ENCODE measurements at regions not wholly inside any gene's neighbourhood (a gene's known extent, or its start where the extent isn't known, plus 50 kb on each side); places are given as distances from the start of the nearest gene placed in this dataset.
"Not testable (repeated sequence)": the region's sequence is repeated elsewhere in the genome, so short reads cannot be mapped to it uniquely, and the experiment has no call there.

DNA sequence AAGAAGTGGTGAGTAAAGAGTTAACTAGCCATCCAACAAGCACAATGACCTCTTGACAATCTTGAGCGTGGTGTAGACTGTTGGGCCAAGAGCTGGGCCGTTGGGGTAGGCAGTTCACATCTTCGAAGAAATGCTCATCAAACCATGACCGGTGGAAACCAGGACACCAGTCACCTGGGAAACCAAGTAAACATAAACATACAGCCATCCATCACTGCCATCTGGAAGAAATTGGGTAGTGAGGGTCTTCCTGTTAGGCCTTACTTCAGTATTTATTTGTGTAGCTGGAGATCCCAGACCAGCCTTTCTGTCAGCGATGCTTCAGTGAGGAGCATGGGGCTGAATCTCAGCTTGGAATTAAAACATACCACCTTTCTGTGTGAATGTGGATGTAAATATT, 108.1 kb upstream of the HAO2 start:
- Mint-ChIP-seq H3K9me3 (ENCODE audit: low read depth, unreplicated experiment) (no peaks in the 10 kb centered on the region), H3K27me3 (ENCODE audit: unreplicated experiment) (no peaks in the 10 kb centered on the region), H3K4me1 (ENCODE audit: low read depth, unreplicated experiment) (no peaks in the 10 kb centered on the region), H3K4me3 (ENCODE audit: low read depth, unreplicated experiment) (no peak overlapping the region), H3K27ac (ENCODE audit: unreplicated experiment) (no peak overlapping the region), H3K36me3 (ENCODE audit: insufficient read depth, unreplicated experiment) (no peaks in the 10 kb centered on the region)
- no peak for DNase-seq
- intact Hi-C loops (cut with micrococcal nuclease; ENCODE audit: unreplicated experiment): no loop called here
- CTCF ChIA-PET: no interaction called here
- BruUV-seq (replicated peaks): no TSS peak
- TF ChIP-seq, protein P1, sequence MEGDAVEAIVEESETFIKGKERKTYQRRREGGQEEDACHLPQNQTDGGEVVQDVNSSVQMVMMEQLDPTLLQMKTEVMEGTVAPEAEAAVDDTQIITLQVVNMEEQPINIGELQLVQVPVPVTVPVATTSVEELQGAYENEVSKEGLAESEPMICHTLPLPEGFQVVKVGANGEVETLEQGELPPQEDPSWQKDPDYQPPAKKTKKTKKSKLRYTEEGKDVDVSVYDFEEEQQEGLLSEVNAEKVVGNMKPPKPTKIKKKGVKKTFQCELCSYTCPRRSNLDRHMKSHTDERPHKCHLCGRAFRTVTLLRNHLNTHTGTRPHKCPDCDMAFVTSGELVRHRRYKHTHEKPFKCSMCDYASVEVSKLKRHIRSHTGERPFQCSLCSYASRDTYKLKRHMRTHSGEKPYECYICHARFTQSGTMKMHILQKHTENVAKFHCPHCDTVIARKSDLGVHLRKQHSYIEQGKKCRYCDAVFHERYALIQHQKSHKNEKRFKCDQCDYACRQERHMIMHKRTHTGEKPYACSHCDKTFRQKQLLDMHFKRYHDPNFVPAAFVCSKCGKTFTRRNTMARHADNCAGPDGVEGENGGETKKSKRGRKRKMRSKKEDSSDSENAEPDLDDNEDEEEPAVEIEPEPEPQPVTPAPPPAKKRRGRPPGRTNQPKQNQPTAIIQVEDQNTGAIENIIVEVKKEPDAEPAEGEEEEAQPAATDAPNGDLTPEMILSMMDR (IDR thresholded peaks at IDR 0.05; ENCODE audit: unreplicated experiment): no peak

DNA sequence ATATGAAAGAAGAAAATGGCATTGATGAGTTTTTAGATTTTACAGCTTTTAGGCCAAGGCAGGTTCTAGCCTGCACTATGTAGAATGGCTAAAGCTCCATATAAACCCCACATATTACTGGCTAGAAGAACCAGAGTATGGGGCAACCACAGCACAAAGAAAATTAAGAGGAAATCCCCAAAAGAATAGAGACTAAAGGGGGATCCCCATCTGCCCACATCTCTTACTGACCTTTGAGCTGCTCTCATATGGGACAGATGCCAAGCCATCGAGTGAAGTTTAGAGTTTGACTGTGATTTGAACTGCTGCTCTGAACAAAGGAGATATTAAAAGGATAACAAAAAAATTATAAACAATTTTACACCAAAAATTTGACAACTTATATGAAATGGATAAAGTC, 102.2 kb upstream of the HAO2 start:
- Mint-ChIP-seq H3K36me3 (ENCODE audit: insufficient read depth, unreplicated experiment) (no peaks in the 10 kb centered on the region), H3K4me1 (ENCODE audit: low read depth, unreplicated experiment) (no peaks in the 10 kb centered on the region), H3K27ac (ENCODE audit: unreplicated experiment) (no peak overlapping the region), H3K9me3 (ENCODE audit: low read depth, unreplicated experiment) (no peaks in the 10 kb centered on the region), H3K4me3 (ENCODE audit: low read depth, unreplicated experiment) (no peak overlapping the region), H3K27me3 (ENCODE audit: unreplicated experiment) (no peaks in the 10 kb centered on the region)
- intact Hi-C loops (cut with micrococcal nuclease; ENCODE audit: unreplicated experiment): no loop called here
- DNase-seq: no peak
- CTCF ChIA-PET: interaction anchor here (1.1 kb wide), 1 partner anchor 9 kb away, joined by 3 read pairs; no protein-coding TSS in a partner anchor
- BruUV-seq (replicated peaks): no TSS peak
- TF ChIP-seq, protein P1 (IDR thresholded peaks at IDR 0.05; ENCODE audit: unreplicated experiment): no peak

DNA sequence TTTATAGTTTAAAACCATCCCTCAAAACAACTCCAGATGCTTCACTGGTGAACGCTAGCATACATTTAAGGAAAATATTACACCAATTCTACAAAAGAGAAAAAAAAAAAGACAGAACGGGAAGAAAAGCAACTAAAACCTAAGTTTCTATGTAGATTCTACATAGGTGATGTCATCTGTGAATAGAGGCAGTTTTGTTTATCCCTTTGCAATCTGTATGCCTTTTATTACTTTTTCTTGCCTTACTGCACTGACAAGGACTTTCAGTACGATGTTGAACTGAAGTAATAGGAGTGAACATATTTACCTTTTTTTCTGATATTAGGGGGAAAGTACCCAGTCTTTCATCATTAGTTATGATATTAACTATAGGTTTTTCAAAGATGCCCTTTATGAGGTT, 101.7 kb upstream of the HAO2 start:
- Mint-ChIP-seq H3K27ac (ENCODE audit: unreplicated experiment) (no peak overlapping the region), H3K36me3 (ENCODE audit: insufficient read depth, unreplicated experiment) (no peaks in the 10 kb centered on the region), H3K27me3 (ENCODE audit: unreplicated experiment) (no peaks in the 10 kb centered on the region), H3K9me3 (ENCODE audit: low read depth, unreplicated experiment) (no peaks in the 10 kb centered on the region), H3K4me1 (ENCODE audit: low read depth, unreplicated experiment) (no peaks in the 10 kb centered on the region), H3K4me3 (ENCODE audit: low read depth, unreplicated experiment) (no peak overlapping the region)
- no TSS peak for BruUV-seq (replicated peaks)
- TF ChIP-seq, protein P1 (IDR thresholded peaks at IDR 0.05; ENCODE audit: unreplicated experiment): no peak
- DNase-seq: no peak
- intact Hi-C loops (cut with micrococcal nuclease; ENCODE audit: unreplicated experiment): no loop called here
- CTCF ChIA-PET: interaction anchor here (1.1 kb wide), 1 partner anchor 8 kb away, joined by 3 read pairs; no protein-coding TSS in a partner anchor

DNA sequence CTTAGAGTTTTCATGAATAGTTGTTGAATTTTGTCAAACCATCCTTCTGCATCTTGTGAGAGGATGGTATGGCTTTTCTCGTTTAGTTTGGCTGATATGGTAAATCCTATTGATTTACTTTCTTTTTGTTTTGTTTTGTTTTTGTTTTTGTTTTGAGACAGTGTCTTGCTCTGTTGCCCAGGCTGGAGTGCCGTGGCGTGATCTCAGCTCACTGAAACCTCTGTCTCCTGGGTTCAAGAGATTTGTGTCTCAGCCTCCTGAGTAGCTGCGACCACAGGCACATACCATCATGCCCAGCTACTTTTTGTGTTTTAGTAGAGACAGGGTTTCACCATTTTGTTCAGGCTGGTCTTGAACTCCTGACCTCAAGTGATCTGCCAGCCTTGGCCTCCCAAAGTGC, 101.3 kb upstream of the HAO2 start:
- BruUV-seq (replicated peaks); intact Hi-C loops (cut with micrococcal nuclease; ENCODE audit: unreplicated experiment); CTCF ChIA-PET; H3K27me3 Mint-ChIP-seq (ENCODE audit: unreplicated experiment); H3K36me3 Mint-ChIP-seq (ENCODE audit: insufficient read depth, unreplicated experiment); H3K4me1 Mint-ChIP-seq (ENCODE audit: low read depth, unreplicated experiment); H3K9me3 Mint-ChIP-seq (ENCODE audit: low read depth, unreplicated experiment); DNase-seq; H3K27ac Mint-ChIP-seq (ENCODE audit: unreplicated experiment); H3K4me3 Mint-ChIP-seq (ENCODE audit: low read depth, unreplicated experiment): not testable (repeated sequence)

DNA sequence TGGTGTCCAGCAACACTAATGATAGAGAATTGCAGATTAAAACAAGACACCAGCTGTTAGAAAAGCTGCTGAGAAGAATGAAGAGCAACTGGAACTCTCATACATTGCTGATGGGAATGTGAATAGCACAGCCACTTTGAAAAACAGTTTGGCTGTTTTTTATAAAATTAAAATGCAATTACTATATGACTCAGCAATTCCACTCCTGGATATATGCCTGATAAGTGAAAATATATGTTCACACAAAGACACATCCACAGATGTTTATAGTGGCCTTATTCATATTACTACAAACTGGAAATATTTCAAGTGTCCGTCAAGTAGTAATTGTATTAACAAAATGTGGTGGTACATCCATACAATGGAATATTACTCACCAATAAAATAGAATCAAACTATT, 99.7 kb upstream of the HAO2 start:
- H3K9me3 Mint-ChIP-seq (ENCODE audit: low read depth, unreplicated experiment): no peaks in the 10 kb centered on the region
- CTCF ChIA-PET: no interaction called here
- intact Hi-C loops (cut with micrococcal nuclease; ENCODE audit: unreplicated experiment): no loop called here
- peaks cover 8% of the 10 kb centered on the region for H3K27me3 Mint-ChIP-seq (ENCODE audit: unreplicated experiment)
- no peak for DNase-seq
- TF ChIP-seq, protein P1 (IDR thresholded peaks at IDR 0.05; ENCODE audit: unreplicated experiment): no peak
- no peak overlapping the region for H3K4me3 Mint-ChIP-seq (ENCODE audit: low read depth, unreplicated experiment)
- no peaks in the 10 kb centered on the region for H3K4me1 Mint-ChIP-seq (ENCODE audit: low read depth, unreplicated experiment)
- no TSS peak for BruUV-seq (replicated peaks)
- H3K36me3 Mint-ChIP-seq (ENCODE audit: insufficient read depth, unreplicated experiment): no peaks in the 10 kb centered on the region
- H3K27ac Mint-ChIP-seq (ENCODE audit: unreplicated experiment): no peak overlapping the region
